Effector memory CD4-positive, alpha-beta T cell (primary cell): ENCODE measurements at regions not wholly inside any gene's neighbourhood (a gene's known extent, or its start where the extent isn't known, plus 50 kb on each side); places are given as distances from the start of the nearest gene placed in this dataset.

Experiments used
- DNase-seq, 3 donors: peaks; one replicate each; pipeline ENCODE4 v3.0.0-alpha.2; 2020
- H3K27ac ChIP-seq: 2 replicates; pipeline ENCODE4 v1.7.0; 2013; ENCODE audit warnings: mild to moderate bottlenecking, low read length, moderate library complexity; ENCODE audit not compliant: insufficient read depth, poor library complexity, severe bottlenecking
- H3K27me3 ChIP-seq: replicated peaks from 2 replicates; pipeline ENCODE4 v1.7.0; 2013; ENCODE audit warnings: mild to moderate bottlenecking, low read length; ENCODE audit not compliant: insufficient read depth, control insufficient read depth, poor library complexity, severe bottlenecking
- H3K36me3 ChIP-seq: 2 replicates; pipeline ENCODE4 v1.7.0; 2013; ENCODE audit warnings: mild to moderate bottlenecking, low read length, moderate library complexity; ENCODE audit not compliant: control insufficient read depth, insufficient read depth
- H3K4me1 ChIP-seq: 2 replicates; pipeline ENCODE4 v1.7.0; 2013; ENCODE audit warnings: low read length, mild to moderate bottlenecking; ENCODE audit not compliant: control insufficient read depth, insufficient read depth, poor library complexity, severe bottlenecking
- H3K4me3 ChIP-seq: 2 replicates; pipeline ENCODE4 v1.7.0; 2013; ENCODE audit warnings: low read length, low read depth, mild to moderate bottlenecking; ENCODE audit not compliant: insufficient read depth, poor library complexity, severe bottlenecking
- H3K9me3 ChIP-seq: 2 replicates; pipeline ENCODE4 v1.7.0; 2013; ENCODE audit warnings: mild to moderate bottlenecking, low read length, moderate library complexity; ENCODE audit not compliant: control insufficient read depth

DNA sequence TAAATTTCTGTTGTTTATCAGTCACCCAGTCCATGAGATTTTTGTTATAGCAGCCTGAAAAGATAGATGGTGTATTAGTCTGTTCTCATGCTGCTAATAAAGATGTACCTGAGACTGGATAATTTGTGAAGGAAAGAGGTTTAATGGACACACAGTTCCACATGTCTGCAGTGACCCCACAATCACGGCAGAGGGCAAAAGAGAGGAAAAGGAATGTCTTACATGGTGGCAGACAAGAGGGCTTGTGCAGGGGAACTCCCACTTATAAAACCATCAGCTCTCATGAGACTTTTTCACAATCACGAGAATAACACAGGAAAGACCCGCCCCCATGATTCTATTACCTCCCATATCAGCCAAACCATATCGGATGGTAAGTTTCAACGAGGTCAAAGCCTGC lies 309.2 kb downstream of the LIG4 start:
- no peaks in the 10 kb centered on the region for H3K9me3 ChIP-seq

DNA sequence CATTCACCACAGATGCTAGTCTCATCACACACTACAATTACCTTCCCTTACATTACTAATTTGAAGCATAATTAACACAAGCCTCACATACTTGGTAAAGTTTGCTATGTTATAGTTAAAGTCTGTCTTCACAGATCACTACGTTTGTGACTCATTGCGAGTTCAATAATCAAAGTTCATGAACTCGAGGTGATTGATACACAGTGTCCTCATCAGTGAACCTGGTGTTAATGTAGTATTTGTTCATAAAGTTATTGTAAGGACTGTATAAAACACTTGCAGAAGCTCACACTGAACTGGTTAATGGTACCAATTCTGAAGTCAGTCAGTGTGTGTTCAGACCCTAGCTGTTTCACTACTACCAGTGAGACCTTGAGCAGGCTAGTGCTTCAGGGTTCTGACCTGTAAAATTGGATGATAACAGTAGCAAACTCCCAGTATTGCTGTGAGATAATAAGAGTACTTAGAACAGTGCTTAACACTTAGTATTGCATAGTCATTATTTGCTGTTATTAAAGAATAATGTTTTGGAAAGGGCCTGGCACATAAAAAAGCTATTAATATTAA lies 313.3 kb downstream of the LIG4 start:
- DNase-seq = no peak
- H3K36me3 ChIP-seq = no peaks in the 10 kb centered on the region
- no peak overlapping the region for H3K27ac ChIP-seq
- H3K27me3 ChIP-seq = no peaks in the 10 kb centered on the region
- H3K4me1 ChIP-seq = no peaks in the 10 kb centered on the region
- no peaks in the 10 kb centered on the region for H3K9me3 ChIP-seq
- no peak overlapping the region for H3K4me3 ChIP-seq

More for the DNA sequence above, 309.2 kb downstream of the LIG4 start:
- Histone ChIP-seq H3K4me1 (no peaks in the 10 kb centered on the region), H3K27me3 (no peaks in the 10 kb centered on the region), H3K27ac (no peak overlapping the region), H3K36me3 (no peaks in the 10 kb centered on the region), H3K4me3 (no peak overlapping the region)
- DNase-seq = no peak

DNA sequence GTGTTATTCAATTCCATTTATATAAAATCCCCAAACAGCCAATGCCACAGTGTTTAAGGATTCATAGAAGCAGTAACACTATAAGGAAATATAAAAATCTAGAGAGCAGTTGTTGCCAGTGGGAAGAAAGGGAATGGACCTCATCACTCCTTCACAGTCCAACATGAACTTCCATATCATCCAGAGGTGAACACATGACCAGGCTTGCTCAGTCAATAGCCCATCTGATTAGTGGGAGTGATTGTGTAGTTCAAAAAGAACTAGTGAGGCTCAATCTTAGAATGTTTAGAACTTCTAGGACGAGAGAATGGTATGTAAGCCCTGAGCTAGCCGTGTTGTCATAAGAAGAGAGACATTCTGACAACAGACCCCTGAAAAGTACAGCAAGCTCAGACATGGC lies 314.1 kb downstream of the LIG4 start:
- Histone ChIP-seq H3K27ac (no peak overlapping the region), H3K4me3 (no peak overlapping the region), H3K4me1 (no peaks in the 10 kb centered on the region), H3K9me3 (no peaks in the 10 kb centered on the region), H3K36me3 (no peaks in the 10 kb centered on the region), H3K27me3 (no peaks in the 10 kb centered on the region)
- DNase-seq = no peak

DNA sequence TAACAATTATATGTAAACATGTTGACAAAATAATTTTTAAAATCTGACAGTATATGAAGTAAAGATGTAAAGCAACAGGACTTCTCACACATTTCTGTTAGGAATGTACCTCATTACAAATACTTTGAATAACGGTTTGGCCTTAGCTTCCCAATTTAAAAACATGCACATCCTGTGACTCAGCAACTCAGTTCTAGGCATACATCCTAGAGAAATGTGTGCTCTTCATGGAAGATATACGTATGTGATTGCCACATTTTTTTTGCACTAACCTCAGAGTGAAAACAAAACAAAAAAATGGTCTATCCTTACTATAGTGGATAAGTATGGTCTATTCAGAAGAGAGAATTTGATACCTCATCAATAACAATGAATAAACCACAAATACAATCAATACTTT lies 314.6 kb downstream of the LIG4 start:
- no peaks in the 10 kb centered on the region for H3K27me3 ChIP-seq
- no peak overlapping the region for H3K4me3 ChIP-seq
- no peak for DNase-seq
- no peaks in the 10 kb centered on the region for H3K36me3 ChIP-seq
- no peak overlapping the region for H3K27ac ChIP-seq
- no peaks in the 10 kb centered on the region for H3K9me3 ChIP-seq
- H3K4me1 ChIP-seq = no peaks in the 10 kb centered on the region

DNA sequence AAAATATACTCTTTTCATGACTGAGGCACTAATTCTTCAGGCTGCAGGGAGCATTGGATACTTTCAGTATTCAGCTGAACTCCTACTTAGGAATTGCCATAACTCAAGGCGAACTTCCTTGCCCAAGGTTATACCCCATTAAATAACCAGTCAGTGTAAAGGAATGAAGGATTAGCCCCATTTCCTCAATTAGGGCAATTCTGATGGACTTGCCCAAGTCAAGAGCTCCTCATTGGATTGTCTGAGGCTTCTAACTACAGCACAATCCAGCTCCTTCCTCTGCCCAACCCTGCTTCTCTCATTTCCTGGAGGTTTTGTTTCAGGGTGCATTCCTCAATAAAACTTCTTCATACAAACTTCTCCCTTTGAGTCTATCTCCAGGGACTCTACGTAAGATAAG lies 329.2 kb downstream of the LIG4 start:
- H3K9me3 ChIP-seq = no peaks in the 10 kb centered on the region
- H3K36me3 ChIP-seq = no peaks in the 10 kb centered on the region
- H3K27ac ChIP-seq = no peak overlapping the region
- no peak overlapping the region for H3K4me3 ChIP-seq
- H3K4me1 ChIP-seq = no peaks in the 10 kb centered on the region
- DNase-seq = no peak
- no peaks in the 10 kb centered on the region for H3K27me3 ChIP-seq

DNA sequence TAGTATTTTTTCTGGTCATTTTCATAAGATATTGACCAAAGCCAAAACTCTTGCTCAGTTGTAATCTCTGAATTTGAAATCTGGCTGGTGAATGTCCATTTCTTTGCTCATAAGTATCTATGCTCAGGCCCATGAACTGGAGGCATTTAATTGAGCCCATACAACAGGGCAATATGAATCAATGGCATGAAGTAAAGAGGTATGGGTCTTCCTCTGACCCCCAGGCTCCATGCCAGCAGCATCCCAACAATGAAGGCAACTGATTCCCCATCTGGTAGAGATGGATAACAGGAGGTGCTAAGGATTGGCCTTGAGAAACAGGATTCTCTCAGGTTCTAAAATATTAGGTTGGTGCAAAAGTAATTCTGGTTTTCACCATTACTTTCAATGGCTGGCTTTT lies 330.8 kb downstream of the LIG4 start:
- Histone ChIP-seq H3K36me3 (no peaks in the 10 kb centered on the region), H3K9me3 (no peaks in the 10 kb centered on the region), H3K4me3 (no peak overlapping the region), H3K27me3 (no peaks in the 10 kb centered on the region), H3K27ac (no peak overlapping the region), H3K4me1 (no peaks in the 10 kb centered on the region)
- no peak for DNase-seq

DNA sequence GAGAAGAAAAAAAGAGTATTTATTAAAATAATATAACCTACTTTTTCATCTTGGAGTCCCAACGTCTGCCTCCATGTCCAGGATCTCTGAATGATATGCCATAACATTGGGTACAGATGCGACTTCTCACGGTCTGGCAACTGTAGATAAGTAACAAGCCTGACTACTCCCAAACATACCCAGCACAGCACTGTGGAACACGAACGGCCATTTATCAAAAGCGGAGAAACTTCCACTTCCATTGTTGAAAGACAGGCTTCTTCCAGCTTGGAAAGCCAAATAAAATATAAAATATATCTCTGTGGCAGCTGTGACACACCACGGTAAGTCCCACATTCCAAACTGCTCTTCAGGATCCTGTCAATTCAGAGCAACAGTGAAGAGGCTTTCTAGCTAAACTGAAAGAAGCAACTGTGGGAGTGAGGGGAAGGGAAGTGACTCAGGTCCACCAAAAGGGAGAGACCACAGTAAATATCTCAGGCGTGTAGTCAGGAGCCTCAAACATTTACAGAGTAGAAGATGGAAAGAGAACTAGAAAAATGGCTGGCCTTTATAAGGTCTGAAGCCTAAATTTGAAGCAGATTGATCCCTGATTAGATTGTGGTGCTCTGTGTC lies 331.7 kb downstream of the LIG4 start:
- H3K27ac ChIP-seq = no peak overlapping the region
- H3K4me3 ChIP-seq = no peak overlapping the region
- no peak for DNase-seq
- no peaks in the 10 kb centered on the region for H3K9me3 ChIP-seq
- no peaks in the 10 kb centered on the region for H3K27me3 ChIP-seq
- no peaks in the 10 kb centered on the region for H3K36me3 ChIP-seq
- no peaks in the 10 kb centered on the region for H3K4me1 ChIP-seq

DNA sequence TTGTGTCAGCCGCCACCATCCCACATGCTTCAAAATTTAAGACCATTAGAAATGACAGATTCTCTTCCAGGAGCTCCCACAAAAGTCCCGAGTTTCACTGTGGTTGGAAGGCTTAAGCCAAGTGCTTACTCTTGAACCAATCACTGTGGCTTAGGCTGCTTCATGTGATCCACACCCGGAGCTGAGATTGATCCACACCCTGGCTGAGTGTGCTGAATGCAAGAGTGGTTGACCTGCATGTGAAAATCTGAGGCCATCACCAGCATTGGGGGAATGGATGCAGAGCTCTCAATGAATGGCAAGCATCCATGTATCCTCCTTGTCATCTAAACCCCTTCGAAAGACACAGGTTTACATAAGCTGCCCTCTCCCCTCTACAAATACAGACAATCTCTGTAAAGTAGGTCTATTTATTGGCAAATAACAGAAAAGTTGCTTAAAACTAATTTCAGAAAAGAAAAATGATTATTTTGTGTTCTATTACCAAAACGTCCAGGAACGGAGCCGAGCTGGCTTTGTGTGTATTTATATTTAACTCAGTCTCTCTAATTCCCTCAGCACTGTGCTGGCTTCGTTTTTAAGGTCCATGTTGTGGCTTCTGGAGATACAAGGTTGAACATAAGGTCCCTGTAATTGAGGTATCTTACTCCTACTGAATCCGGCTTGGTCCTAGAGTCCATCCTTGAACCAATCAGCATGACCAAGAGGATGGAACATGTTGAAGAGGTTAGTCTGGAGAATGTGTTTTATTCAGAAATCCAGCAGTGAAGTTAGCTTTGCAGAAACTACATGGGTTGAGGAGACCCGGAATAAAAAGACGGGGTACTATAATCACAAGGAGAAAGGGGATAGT lies 332.4 kb downstream of the LIG4 start:
- no peak for DNase-seq
- H3K9me3 ChIP-seq = no peaks in the 10 kb centered on the region
- H3K27me3 ChIP-seq = no peaks in the 10 kb centered on the region
- no peaks in the 10 kb centered on the region for H3K4me1 ChIP-seq
- no peak overlapping the region for H3K27ac ChIP-seq
- no peak overlapping the region for H3K4me3 ChIP-seq
- H3K36me3 ChIP-seq = no peaks in the 10 kb centered on the region

DNA sequence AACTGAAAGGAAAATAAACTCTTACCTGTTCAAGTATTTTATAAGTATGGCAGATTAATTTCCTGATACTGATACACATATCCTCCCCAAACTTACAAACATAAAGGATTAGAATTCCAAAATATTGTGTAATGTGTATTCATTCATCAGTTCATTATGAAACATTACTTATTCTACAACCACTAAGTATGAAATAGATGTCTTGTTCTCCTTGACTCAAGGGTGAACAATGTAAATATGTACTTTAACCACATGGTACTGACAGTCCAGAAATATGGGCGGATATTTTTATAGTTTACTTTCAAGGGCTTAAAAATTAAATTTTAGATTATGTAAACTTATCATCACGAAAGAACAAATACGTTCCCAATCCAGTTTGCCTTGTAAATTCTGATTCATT lies 334.0 kb downstream of the LIG4 start:
- no peak for DNase-seq
- Histone ChIP-seq H3K9me3 (no peaks in the 10 kb centered on the region), H3K36me3 (no peaks in the 10 kb centered on the region), H3K4me1 (no peaks in the 10 kb centered on the region), H3K27me3 (no peaks in the 10 kb centered on the region), H3K27ac (no peak overlapping the region), H3K4me3 (no peak overlapping the region)

DNA sequence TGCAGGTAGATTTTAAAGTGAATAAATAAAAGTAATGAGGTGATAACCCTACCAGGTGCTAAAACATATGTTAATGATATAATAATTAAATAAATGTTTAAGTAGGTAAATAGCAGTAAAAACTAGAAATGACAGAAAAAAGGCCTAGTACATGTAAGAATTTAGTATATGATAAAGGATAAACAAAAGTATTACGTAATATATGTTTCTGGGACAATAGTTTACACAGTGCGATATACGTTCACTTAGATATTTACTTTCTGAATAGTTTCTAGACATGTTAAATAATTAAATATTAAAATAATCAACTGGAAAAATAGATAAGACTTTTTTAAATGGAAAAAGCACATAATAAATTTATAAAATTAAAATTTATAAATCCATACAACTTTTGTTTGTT lies 340.9 kb downstream of the LIG4 start:
- Histone ChIP-seq H3K4me1 (no peaks in the 10 kb centered on the region), H3K27me3 (no peaks in the 10 kb centered on the region), H3K9me3 (no peaks in the 10 kb centered on the region), H3K27ac (no peak overlapping the region), H3K36me3 (no peaks in the 10 kb centered on the region), H3K4me3 (no peak overlapping the region)
- no peak for DNase-seq
